Fibroblast of mammary gland (primary cell): ENCODE measurements at regions not wholly inside any gene's neighbourhood (a gene's known extent, or its start where the extent isn't known, plus 50 kb on each side); places are given as distances from the start of the nearest gene placed in this dataset.

Experiments
- DNase-seq: peaks from one replicate; pipeline ENCODE4 v3.0.0-alpha.2; 2010; ENCODE audit warnings: low read depth
- H3K4me3 ChIP-seq: 2 replicates; pipeline ENCODE4 v1.5.1; 2011; ENCODE audit warnings: low read depth, mild to moderate bottlenecking, low read length, moderate library complexity; ENCODE audit not compliant: control insufficient read depth
- TF ChIP-seq, protein P1 (sequence below): conservative IDR thresholded peaks from 2 replicates; pipeline ENCODE4 v1.5.1; 2011; ENCODE audit warnings: low read depth, low read length, inconsistent platforms; ENCODE audit not compliant: control insufficient read depth, insufficient read depth

DNA sequence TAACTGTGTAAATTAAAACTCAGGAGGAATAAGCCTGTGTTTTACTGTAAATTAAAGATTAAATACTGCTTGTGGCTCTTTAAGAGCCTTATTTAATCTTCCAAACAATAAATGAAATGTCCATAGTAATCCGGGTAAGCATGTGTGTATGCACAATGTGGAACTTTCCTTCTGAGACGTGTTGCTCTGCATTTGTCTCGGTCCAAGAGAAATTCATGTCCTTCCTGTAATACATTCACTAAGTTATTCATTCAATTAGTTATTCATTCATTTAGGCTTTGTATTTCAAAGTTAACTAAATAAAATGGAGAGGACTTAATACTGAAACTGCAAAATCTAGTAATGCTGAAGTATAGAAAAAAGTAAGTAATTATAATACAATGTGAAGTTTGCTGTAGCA is 2728.8 kb downstream of the PCDH7 start:
- no peak overlapping the region for H3K4me3 ChIP-seq
- DNase-seq: no peak
- TF ChIP-seq, protein P1, sequence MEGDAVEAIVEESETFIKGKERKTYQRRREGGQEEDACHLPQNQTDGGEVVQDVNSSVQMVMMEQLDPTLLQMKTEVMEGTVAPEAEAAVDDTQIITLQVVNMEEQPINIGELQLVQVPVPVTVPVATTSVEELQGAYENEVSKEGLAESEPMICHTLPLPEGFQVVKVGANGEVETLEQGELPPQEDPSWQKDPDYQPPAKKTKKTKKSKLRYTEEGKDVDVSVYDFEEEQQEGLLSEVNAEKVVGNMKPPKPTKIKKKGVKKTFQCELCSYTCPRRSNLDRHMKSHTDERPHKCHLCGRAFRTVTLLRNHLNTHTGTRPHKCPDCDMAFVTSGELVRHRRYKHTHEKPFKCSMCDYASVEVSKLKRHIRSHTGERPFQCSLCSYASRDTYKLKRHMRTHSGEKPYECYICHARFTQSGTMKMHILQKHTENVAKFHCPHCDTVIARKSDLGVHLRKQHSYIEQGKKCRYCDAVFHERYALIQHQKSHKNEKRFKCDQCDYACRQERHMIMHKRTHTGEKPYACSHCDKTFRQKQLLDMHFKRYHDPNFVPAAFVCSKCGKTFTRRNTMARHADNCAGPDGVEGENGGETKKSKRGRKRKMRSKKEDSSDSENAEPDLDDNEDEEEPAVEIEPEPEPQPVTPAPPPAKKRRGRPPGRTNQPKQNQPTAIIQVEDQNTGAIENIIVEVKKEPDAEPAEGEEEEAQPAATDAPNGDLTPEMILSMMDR: no peak

DNA sequence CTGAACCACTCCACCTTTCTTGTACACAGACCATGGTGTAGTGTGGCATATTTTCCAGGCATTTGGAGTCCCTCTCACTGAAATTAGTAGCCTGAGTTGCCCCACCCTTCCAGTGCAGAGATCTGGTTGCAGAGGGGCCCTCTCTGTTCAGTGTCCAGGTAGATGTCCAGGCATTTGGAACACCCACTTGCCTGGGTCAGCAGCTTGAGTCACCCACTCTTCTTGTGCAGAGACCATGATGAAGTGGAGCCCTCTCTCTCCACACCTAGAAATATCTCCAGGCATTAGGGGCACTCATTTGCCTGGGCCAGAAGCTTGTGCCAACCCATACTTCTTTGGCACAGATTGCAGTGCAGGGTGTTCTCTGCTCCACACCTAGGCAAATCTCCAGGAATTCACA is 2733.3 kb downstream of the PCDH7 start:
- H3K4me3 ChIP-seq: no peak overlapping the region
- DNase-seq: no peak
- TF ChIP-seq, protein P1: no peak

DNA sequence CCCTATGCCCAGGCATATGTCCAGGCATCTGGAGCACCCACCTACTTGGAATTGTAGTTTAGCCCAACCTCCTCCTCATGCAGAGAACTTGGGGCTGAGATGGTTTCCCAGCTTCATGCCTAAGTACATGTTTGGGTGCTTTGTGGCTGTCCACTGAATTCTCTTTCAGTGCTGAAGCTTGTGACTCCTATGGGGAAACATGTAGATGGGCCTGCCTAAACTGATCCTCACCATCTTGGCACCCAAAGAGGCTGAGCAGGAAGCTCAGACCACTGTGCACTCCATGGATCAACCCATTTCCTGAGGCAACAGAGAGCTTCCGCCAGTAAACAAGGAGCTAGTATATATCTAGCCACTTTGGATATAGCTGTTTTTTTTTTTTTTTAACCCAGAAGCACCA is 2733.7 kb downstream of the PCDH7 start:
- TF ChIP-seq, protein P1: no peak
- no peak overlapping the region for H3K4me3 ChIP-seq
- DNase-seq: no peak

DNA sequence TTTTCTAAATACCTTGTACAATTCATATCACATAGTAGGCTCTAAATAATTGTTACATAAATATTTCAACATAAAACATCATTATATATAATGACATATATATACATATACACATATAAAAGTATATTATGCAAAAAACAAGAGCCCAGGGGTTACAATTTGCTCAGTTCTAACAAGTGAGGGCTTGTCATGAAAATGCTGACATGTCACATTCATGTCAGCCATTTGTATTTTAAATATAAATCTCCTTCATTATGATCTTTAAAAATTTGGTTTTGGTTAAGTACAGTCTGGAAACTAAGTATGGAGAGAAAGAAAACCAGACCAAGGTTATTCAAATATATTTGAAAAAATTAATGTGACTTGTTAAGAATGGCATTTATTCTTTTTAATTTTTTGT is 2745.4 kb downstream of the PCDH7 start:
- no peak for DNase-seq
- TF ChIP-seq, protein P1: no peak
- H3K4me3 ChIP-seq: no peak overlapping the region

DNA sequence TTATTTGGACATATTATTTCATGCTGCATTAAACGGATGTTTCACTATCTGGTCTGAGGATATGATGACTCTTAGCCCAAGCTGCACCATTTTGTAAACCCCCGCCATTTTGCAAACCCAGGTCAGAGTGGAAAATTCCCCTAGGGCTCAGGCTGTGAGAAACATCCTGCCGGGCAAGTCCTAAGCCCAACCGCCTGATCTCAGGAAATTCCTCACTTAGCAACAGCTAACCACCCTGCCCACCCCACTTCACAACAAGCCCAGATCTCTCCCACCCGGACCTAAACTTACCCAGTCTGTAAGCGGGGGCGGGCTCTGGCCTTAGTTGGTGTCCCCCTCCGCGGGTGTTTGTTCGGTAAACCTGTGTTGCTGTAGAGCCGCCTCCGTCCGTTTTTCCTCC is 2747.1 kb downstream of the PCDH7 start:
- DNase-seq: no peak
- H3K4me3 ChIP-seq: no peak overlapping the region
- TF ChIP-seq, protein P1: no peak

DNA sequence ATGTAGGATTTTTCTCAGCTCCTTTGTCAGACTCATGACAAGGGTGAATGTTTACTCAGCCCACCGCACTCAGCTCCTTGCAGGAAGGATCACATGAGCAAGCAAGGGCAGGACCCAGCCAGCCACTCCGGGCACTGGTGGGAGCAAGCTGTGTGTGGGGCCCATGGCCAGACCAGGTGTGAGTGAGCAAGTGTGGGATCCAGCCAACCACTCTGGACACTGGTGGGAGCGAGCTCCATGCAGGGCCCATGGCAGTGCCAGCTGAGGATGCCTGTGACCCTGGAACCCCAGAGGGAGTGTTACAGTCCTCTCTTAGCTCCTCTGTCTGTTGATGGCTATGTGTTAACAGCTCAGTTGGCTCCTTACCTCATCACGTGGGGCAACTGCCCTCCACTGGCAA is 2750.6 kb downstream of the PCDH7 start:
- DNase-seq: no peak
- TF ChIP-seq, protein P1: no peak
- H3K4me3 ChIP-seq: no peak overlapping the region

DNA sequence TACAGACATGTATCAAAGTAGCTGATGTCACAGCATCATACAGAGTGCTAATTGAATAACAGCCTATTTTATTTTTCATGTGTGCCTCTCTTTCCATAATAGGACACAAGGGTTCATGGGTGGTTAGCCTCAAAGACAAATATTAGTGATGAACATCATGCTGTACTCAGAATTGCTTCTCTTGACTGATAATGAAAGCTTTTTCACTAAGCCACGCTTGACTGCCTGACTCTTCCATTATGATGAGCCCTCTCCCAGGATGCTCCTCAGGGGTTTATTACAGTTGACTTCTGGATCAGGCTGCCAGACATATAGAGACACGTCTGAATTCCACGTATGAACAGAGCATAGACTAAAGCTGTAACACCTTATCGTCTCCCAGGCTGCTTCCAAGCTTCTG is 2757.5 kb downstream of the PCDH7 start:
- TF ChIP-seq, protein P1: no peak
- no peak for DNase-seq
- no peak overlapping the region for H3K4me3 ChIP-seq
